K562 (cell line): ENCODE measurements at regions not wholly inside any gene's neighbourhood (a gene's known extent, or its start where the extent isn't known, plus 50 kb on each side); places are given as distances from the start of the nearest gene placed in this dataset.

Source experiments
- ATAC-seq: fragments of 200-7000 bp; cut with Tn5 transposase; 3 replicates; pipeline ENCODE4 v1.9.1; 2020; ENCODE audit warnings: moderate library complexity
- BruUV-seq: library from RNA; stranded (reverse); fragments of 400-500 nt; replicated peaks from 2 replicates; lab custom pipeline; 2021; lab: Mats Ljungman, UMichigan
- CTCF ChIA-PET: fragments of 300-600 bp; formaldehyde crosslinking; extraction: SDS; loops from one replicate; lab custom pipeline; 2021; ENCODE audit warnings: low intra/inter-chr PET ratio; lab: Yijun Ruan, JAX
- POLR2A ChIA-PET: fragments of 300-600, 350-650 bp; sonication (Branson Sonifier 250); formaldehyde crosslinking; extraction: SDS; loops from one replicate; lab custom pipeline; 2021; ENCODE audit warnings: antibody characterized with exemption, inconsistent platforms; lab: Yijun Ruan, JAX
- DNase-seq, 4 experiments: peaks; one replicate each; pipeline versions ENCODE4 v3.0.0 to v3.0.0-alpha.2; 2011 to 2018; ENCODE audit warnings: low spot score in 3 of 4, mixed read lengths in 3 of 4; ENCODE audit errors: extremely low read depth in 1 of 4
- FAIRE-seq: peaks from 2 replicates; lab custom pipeline; 2011; peaks lifted over from hg19 to GRCh38; lab: Jason Lieb, UNC
- H2AFZ ChIP-seq: 2 replicates; pipeline ENCODE4 v1.6.0; 2011; ENCODE audit warnings: low read depth, low read length, control low read depth, inconsistent platforms
- H3K27ac ChIP-seq: fragments of 200-600 bp; 3 replicates; pipeline ENCODE4 v1.8.0; 2011; ENCODE audit warnings: low read depth, mild to moderate bottlenecking, control low read depth, inconsistent platforms, low read length, moderate library complexity, mixed read lengths; ENCODE audit errors: extremely low read depth
- H3K27me3 ChIP-seq, 2 experiments: fragments of 300-600 bp in 1 of 2; 2 replicates in 1 of 2; 3 replicates in 1 of 2; pipeline versions ENCODE4 v1.6.0 to v1.8.0; 2011; ENCODE audit warnings: inconsistent platforms in 2 of 2, low read length in 2 of 2, mild to moderate bottlenecking in 1 of 2, mixed read lengths in 1 of 2, moderate library complexity in 1 of 2; ENCODE audit not compliant: control insufficient read depth in 2 of 2, insufficient read depth in 2 of 2
- H3K36me3 ChIP-seq: fragments of 300-600 bp; 3 replicates; pipeline ENCODE4 v1.8.0; 2011; ENCODE audit warnings: mild to moderate bottlenecking, low read length, inconsistent platforms; ENCODE audit not compliant: control insufficient read depth, insufficient read depth
- H3K4me1 ChIP-seq, 2 experiments: fragments of 200-600 bp in 1 of 2; replicated peaks in 1 of 2; 2 replicates in 1 of 2; 3 replicates in 1 of 2; pipeline versions ENCODE4 v1.5.1 to v1.8.0; 2011; ENCODE audit warnings: inconsistent platforms in 2 of 2, low read length in 2 of 2, mild to moderate bottlenecking in 1 of 2, mixed read lengths in 1 of 2, moderate library complexity in 1 of 2; ENCODE audit not compliant: control insufficient read depth in 2 of 2, insufficient read depth in 2 of 2
- H3K4me2 ChIP-seq: 2 replicates; pipeline ENCODE4 v1.6.1; 2011; ENCODE audit warnings: low read length, control low read depth, inconsistent platforms, mixed read lengths; ENCODE audit not compliant: insufficient read depth
- H3K4me3 ChIP-seq: fragments of 200-600 bp; sonication (generic), shearing (Covaris generic); 2 replicates; pipeline ENCODE4 v1.5.1; 2016; ENCODE audit warnings: control low read depth, inconsistent platforms
- H3K79me2 ChIP-seq: fragments of 200-600 bp; 3 replicates; pipeline ENCODE4 v1.8.0; 2011; ENCODE audit warnings: low read length, inconsistent platforms; ENCODE audit not compliant: control insufficient read depth, insufficient read depth
- H3K9ac ChIP-seq, 2 experiments: 2 replicates each; pipeline versions ENCODE4 v1.6.0 to v1.6.1; 2011; ENCODE audit warnings: low read depth in 2 of 2, low read length in 2 of 2, control low read depth in 1 of 2, inconsistent platforms in 1 of 2, mild to moderate bottlenecking in 1 of 2, mixed read lengths in 1 of 2; ENCODE audit not compliant: insufficient read depth in 1 of 2
- H3K9me1 ChIP-seq: one replicate; pipeline ENCODE4 v1.6.0; 2011; ENCODE audit warnings: inconsistent platforms, mild to moderate bottlenecking, low read length, moderate library complexity; ENCODE audit not compliant: control insufficient read depth, insufficient read depth
- H3K9me3 ChIP-seq: replicated peaks from 2 replicates; pipeline ENCODE4 v1.5.1; 2011; ENCODE audit warnings: low read depth, low read length, inconsistent platforms; ENCODE audit not compliant: control insufficient read depth, insufficient read depth
- H4K20me1 ChIP-seq: replicated peaks from 2 replicates; pipeline ENCODE4 v1.6.1; 2011; ENCODE audit warnings: low read length, inconsistent platforms, mixed read lengths; ENCODE audit not compliant: control insufficient read depth, insufficient read depth
- CBX5 ChIP-seq: IDR thresholded peaks from 2 replicates; pipeline ENCODE4 v1.6.1; 2014; ENCODE audit warnings: low read depth, borderline replicate concordance
- HMGN3 ChIP-seq: IDR thresholded peaks from 2 replicates; pipeline ENCODE4 v1.6.1; 2011; ENCODE audit warnings: borderline replicate concordance, low read depth, mild to moderate bottlenecking, mixed read lengths, low read length; ENCODE audit not compliant: insufficient read length; ENCODE audit errors: extremely low read depth
- MYBL2 ChIP-seq, 2 experiments: fragments of 450-650 bp in 1 of 2; sonication (generic) in 1 of 2; formaldehyde crosslinking in 1 of 2; IDR thresholded peaks; 2 replicates each; pipeline versions ENCODE4 v1.6.1 to v1.8.1; 2017 to 2022; ENCODE audit warnings: borderline replicate concordance in 1 of 2, inconsistent platforms in 1 of 2, low read depth in 1 of 2, mild to moderate bottlenecking in 1 of 2, missing genetic modification reagents in 1 of 2, moderate library complexity in 1 of 2
- PHF8 ChIP-seq: fragments of 200-600 bp; sonication (generic); IDR thresholded peaks from 2 replicates; pipeline ENCODE4 v1.6.1; 2012; ENCODE audit warnings: mixed run types, mild to moderate bottlenecking, inconsistent platforms, low read length, moderate library complexity, borderline replicate concordance
- RFX1 ChIP-seq: fragments of 450-650 bp; IDR thresholded peaks from 2 replicates; pipeline ENCODE4 v1.6.1; 2016; ENCODE audit warnings: mild to moderate bottlenecking, moderate library complexity
- ZBTB12 ChIP-seq: fragments of 250-450 bp; sonication (Bioruptor Pico); IDR thresholded peaks from 2 replicates; pipeline ENCODE4 v1.4.0; 2020
- ZNF197 ChIP-seq: fragments of 200-800 bp; sonication (Bioruptor generic); IDR thresholded peaks from 2 replicates; pipeline ENCODE4 v1.6.1; 2016; ENCODE audit warnings: low read depth, missing genetic modification characterization, missing compliant biosample characterization
- WGBS: fragments of 100-300 bp; shearing (Covaris generic); methylation state at CpG from one replicate; pipeline ENCODE4 v1.1.6; 2016; ENCODE audit warnings: low coverage, mixed read lengths; ENCODE audit not compliant: insufficient coverage; ENCODE audit errors: missing lambda C conversion rate; 5-methylcytosine and 5-hydroxymethylcytosine counted together
- in situ Hi-C: fragments of 300-500 bp; cut with MboI; formaldehyde crosslinking; loops from 4 replicates; pipeline ENCODE4 v1.15.0; 2018; ENCODE audit warnings: inconsistent platforms, mixed read lengths
- intact Hi-C: fragments of 100-400 bp; cut with micrococcal nuclease; formaldehyde crosslinking; loops from 2 replicates; pipeline ENCODE4 v1.14.2; 2022

- no peaks in the 10 kb centered on the region for H3K27me3 ChIP-seq
- H3K27ac ChIP-seq = no peak overlapping the region
- H3K9me3 ChIP-seq = no peaks in the 10 kb centered on the region
- H3K79me2 ChIP-seq = no peaks in the 10 kb centered on the region
- no peak overlapping the region for H3K9ac ChIP-seq
- no peak overlapping the region for H3K4me2 ChIP-seq
- CTCF ChIA-PET = no interaction called here
- H3K36me3 ChIP-seq = no peaks in the 10 kb centered on the region
- no peaks in the 10 kb centered on the region for H3K4me1 ChIP-seq
- H3K4me3 ChIP-seq = no peak overlapping the region
- DNase-seq (no peak), FAIRE-seq (no peak), ATAC-seq (no peak)
- POLR2A ChIA-PET = no interaction called here
- TF ChIP-seq RFX1 (no peak), ZNF197 (CRISPR knock-in tag) (no peak), PHF8 (no peak), HMGN3 (no peak), CBX5 (no peak), MYBL2 (IDR thresholded peaks at IDR 0.05; ENCODE audit: low read depth) (no peak), MYBL2 (CRISPR knock-in tag; IDR thresholded peaks at IDR 0.05; ENCODE audit: borderline replicate concordance) (no peak), ZBTB12 (CRISPR knock-in tag) (no peak)
- no peaks in the 10 kb centered on the region for H4K20me1 ChIP-seq
- 0% methylated on average over 4 of the region's 4 CpGs for WGBS
- BruUV-seq = no TSS peak
- in situ Hi-C loops = no loop called here
- H2AFZ ChIP-seq = no peak overlapping the region
- no peaks in the 10 kb centered on the region for H3K9me1 ChIP-seq
- intact Hi-C loops = no loop called here
Measured at GRCh38 chr10:33539116-33539515, 204.6 kb upstream of the NRP1 start.
